LNCAP (cell line): ENCODE measurements at regions not wholly inside any gene's neighbourhood (a gene's known extent, or its start where the extent isn't known, plus 50 kb on each side); places are given as distances from the start of the nearest gene placed in this dataset.

Experiments used
- TF ChIP-seq, protein P1 (sequence below): fragments of 450-650 bp; IDR thresholded peaks from 2 replicates; pipeline ENCODE4 v1.5.1; 2017; ENCODE audit warnings: mild to moderate bottlenecking

DNA sequence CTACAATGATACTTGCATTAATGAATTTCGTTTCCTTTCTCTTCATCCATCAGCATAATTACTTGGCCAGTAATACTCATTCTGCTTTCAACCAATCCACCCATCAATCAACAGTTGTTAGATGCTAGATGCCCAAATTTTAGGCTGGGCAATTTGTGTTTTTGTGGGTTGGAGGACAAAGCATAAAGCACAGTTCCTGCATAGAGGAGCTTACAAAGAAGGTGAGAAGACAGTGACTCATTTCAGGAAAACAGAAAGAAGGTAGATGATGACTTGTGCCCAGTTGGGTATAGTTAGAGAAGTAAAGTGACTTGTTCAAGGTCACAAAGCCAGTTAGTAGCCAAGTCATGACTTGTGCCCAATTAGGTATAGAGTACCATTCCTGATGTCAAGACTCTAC is 1186.8 kb upstream of the CELF4 start:
- TF ChIP-seq, protein P1, sequence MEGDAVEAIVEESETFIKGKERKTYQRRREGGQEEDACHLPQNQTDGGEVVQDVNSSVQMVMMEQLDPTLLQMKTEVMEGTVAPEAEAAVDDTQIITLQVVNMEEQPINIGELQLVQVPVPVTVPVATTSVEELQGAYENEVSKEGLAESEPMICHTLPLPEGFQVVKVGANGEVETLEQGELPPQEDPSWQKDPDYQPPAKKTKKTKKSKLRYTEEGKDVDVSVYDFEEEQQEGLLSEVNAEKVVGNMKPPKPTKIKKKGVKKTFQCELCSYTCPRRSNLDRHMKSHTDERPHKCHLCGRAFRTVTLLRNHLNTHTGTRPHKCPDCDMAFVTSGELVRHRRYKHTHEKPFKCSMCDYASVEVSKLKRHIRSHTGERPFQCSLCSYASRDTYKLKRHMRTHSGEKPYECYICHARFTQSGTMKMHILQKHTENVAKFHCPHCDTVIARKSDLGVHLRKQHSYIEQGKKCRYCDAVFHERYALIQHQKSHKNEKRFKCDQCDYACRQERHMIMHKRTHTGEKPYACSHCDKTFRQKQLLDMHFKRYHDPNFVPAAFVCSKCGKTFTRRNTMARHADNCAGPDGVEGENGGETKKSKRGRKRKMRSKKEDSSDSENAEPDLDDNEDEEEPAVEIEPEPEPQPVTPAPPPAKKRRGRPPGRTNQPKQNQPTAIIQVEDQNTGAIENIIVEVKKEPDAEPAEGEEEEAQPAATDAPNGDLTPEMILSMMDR = no peak

DNA sequence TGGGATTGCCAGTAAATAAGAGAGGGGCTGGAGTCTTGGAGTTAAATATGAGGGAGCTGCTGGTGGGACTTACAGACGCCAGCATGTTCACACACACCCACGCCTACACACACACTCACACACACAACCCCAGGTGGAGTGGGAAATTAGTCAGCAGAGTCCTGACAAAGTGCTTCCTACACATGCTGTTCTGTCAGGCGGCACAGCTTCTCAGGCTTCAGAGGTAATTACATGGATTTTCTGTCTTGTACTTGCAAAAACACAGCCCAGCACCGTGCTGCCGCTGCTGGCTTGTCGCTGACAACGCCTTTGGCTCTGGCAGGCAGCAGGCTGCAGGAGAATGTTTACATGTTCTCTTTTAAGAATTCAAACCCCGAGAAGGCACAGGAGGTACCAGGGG is 1186.3 kb upstream of the CELF4 start:
- TF ChIP-seq, protein P1 = no peak

DNA sequence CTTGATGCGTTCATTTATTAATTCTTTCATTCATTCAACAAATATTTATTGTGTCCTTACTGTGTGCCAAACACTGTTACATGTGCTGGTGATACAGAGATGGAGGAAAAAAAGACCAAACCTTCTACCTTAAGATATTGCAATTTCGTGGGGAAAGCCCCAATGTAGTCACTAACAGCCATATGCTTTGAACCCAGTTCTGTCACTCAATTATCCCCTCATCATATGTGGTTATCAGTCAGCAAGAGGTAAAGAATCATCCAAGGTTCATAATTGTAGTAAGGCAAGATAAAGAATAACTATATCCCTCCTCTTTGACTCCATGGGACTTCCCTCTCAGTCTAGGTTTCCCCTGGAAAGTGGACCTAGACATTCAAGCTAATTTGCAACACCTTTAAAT is 1185.6 kb upstream of the CELF4 start:
- TF ChIP-seq, protein P1 = no peak

DNA sequence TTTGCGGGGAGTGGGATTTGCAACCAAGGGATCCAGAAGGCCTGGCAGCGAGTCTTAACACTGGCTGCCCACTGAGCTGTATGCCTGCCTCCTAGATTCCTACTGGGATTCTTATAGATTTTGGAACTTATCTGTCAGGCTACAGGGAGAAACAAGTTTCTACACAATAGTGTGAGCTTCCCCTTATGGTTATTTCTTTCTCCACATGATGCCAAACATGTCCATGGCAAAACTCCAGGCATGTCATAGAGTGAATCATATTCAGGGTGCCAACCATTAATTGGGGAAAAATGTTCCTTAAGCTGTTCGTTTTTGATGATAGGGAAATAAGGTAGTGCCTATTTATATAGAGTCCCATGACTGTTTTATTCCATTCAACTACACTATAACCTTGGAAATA is 1185.2 kb upstream of the CELF4 start:
- TF ChIP-seq, protein P1 = no peak

DNA sequence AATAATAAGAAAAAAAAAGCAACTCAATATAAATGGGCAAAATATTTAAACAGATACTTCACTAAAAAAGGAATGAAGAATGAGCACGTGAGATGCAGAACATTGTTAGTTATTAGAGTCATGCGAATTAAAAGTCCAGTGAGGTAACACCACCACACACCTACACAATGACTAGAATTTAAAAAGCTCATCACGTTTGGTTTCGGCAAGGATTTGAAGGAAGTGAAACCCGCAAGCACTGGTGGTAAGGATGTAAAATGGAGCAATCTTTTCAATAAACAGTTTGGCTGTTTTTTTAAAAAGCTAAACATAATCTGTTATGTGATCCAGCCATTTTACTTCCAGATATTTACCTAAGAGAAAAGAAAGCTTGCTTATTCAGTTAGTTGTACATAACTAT is 1181.6 kb upstream of the CELF4 start:
- TF ChIP-seq, protein P1 = no peak

DNA sequence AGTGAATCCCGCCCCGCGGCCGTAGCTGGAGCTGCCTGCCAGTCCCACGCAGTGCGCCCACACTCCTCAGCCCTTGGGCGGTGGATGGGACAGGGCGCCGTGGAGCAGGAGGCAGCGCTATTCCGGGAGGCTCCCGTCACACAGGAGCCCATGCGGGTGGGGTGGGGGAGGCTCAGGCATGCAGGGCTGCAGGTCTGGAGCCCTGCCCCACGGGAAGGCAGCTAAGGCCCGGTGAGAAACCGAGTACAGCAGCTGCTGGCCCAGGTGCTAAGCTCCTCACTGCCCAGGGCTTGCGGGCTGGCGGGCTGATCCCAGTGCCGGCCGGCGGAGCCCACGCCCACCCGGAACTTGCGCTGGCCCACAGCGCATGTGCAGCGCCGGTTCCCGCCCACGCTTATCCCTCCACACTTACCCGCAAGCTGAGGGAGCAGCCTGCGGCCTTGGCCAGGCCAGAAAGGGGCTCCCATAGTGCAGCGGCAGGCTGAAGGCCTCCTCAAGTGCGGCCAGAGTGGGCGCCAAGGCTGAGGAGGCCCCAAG is 1152.8 kb upstream of the CELF4 start:
- TF ChIP-seq, protein P1 = no peak

DNA sequence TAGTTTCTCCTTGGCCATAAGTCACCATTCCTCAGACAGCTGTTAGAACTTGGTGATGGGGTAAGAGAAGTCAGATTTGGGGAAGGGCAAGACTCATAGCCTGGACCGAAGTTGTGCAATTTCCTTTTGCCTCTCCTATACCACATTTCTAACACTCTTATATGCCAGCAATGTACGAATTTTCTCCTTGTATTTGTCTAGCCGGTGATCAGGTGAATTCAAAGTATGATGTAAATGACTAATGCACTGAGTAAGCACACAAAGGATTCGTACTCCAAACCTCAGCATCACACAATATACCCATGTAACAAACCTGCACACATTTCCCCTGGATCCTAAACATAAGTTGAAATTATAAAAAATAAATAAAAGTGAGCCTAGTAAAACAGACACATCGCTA is 1143.5 kb upstream of the CELF4 start:
- TF ChIP-seq, protein P1 = no peak

DNA sequence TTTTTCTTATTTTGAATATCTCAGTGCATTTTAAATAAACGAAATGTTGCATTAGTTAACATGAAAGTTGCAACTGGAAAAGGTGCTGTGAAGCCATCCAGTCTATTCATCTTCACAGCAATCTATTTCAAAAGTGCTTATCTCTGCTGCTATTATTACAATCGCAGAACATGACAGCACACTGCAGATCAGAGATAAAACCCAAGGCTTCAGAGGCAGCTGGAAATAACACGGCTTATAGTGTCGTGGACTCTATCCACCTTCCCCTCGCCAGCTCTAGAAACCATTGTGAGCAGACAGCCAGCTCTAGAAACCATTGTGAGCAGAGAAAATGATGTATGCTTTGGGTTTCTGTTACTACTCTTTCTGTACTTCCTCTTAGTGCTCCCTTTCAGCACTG is 1140.8 kb upstream of the CELF4 start:
- TF ChIP-seq, protein P1 = no peak
